ENCODE measurements at regions not wholly inside any gene's neighbourhood (a gene's known extent, or its start where the extent isn't known, plus 50 kb on each side); places are given as distances from the start of the nearest gene placed in this dataset.

- Histone ChIP-seq H3K4me3 (no peak overlapping the region), H3K9me3 (no peaks in the 10 kb centered on the region), H3K4me1 (no peaks in the 10 kb centered on the region), H3K27me3 (no peaks in the 10 kb centered on the region), H3K36me3 (ENCODE audit: low read depth, missing control alignments) (no peaks in the 10 kb centered on the region), H3K27ac (no peak overlapping the region)
- 90 to 100% methylated on average over 1 of the region's 1 CpG for WGBS, 2 donors
- no peak for TF ChIP-seq POLR2A (IDR thresholded peaks at IDR 0.05)
- TF ChIP-seq, protein P1, sequence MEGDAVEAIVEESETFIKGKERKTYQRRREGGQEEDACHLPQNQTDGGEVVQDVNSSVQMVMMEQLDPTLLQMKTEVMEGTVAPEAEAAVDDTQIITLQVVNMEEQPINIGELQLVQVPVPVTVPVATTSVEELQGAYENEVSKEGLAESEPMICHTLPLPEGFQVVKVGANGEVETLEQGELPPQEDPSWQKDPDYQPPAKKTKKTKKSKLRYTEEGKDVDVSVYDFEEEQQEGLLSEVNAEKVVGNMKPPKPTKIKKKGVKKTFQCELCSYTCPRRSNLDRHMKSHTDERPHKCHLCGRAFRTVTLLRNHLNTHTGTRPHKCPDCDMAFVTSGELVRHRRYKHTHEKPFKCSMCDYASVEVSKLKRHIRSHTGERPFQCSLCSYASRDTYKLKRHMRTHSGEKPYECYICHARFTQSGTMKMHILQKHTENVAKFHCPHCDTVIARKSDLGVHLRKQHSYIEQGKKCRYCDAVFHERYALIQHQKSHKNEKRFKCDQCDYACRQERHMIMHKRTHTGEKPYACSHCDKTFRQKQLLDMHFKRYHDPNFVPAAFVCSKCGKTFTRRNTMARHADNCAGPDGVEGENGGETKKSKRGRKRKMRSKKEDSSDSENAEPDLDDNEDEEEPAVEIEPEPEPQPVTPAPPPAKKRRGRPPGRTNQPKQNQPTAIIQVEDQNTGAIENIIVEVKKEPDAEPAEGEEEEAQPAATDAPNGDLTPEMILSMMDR (IDR thresholded peaks at IDR 0.05) = no peak
- intact Hi-C loops (cut with DNase I; ENCODE audit: low total_unique reads) = no loop called here
- no peak for DNase-seq
These were observed 672.2 kb upstream of the CELF4 start for GRCh38 chr18:38237796-38238195.

DNA sequence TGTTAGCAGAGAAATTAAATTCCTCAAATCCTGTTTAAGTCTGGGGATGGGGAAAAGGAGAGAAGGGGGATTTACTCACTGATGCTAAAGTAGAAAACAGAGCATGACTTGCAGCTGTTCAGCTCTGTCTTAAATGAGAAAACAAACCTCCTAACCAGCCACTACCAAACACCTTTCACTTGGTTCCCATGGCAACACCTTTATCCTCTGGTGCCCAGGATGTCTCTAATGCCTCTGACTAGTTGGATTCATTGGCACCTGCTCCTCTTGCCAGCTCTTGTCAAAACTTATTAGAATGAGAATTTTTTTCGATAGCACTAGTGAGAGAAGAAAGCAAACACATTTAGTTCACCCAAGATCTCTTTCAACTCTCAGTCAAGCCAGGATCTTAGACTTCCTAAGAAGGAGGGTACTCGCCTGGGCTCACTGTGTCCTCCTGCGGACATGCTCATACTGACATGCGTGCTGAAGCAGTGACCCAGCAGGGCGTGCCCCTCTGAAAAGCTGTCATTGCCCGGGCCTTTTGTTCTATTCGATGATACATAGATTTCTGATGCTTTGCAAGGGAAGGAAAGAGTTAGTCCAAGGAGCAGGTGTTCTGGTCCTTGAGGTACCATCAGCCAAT lies 656.0 kb upstream of the CELF4 start:
- TF ChIP-seq, protein P1 (IDR thresholded peaks at IDR 0.05) = no peak
- no peak for TF ChIP-seq POLR2A (IDR thresholded peaks at IDR 0.05)
- H3K9me3 ChIP-seq = no peaks in the 10 kb centered on the region
- 84 to 86% methylated on average over 7 of the region's 7 CpGs for WGBS, 2 donors
- no peak overlapping the region for H3K27ac ChIP-seq
- DNase-seq = no peak
- no peak overlapping the region for H3K4me3 ChIP-seq
- intact Hi-C loops (cut with DNase I; ENCODE audit: low total_unique reads) = no loop called here
- H3K4me1 ChIP-seq = no peaks in the 10 kb centered on the region
- no peaks in the 10 kb centered on the region for H3K27me3 ChIP-seq
- no peaks in the 10 kb centered on the region for H3K36me3 ChIP-seq (ENCODE audit: low read depth, missing control alignments)

DNA sequence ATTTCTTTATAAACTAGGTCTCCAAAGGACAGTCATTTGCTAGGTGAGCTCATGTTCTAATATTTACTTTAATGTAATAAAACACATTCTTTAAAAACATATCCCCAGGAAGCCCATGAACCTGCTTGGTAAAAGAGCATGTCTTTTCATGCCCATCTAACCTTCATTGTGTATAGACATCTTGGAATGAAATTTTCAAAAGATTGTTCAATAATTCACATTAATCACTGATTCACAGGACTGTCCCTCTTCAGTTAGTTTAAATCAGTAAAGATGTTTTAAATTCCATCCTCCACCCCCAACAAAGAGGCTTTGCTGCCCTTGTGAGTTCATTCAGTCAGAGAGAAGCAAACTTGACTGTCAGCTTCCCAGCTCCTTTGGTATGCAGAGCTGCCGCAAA lies 633.4 kb upstream of the CELF4 start:
- TF ChIP-seq, protein P1 (IDR thresholded peaks at IDR 0.05) = no peak
- TF ChIP-seq POLR2A (IDR thresholded peaks at IDR 0.05) = no peak
- 38 to 64% methylated on average over 1 of the region's 1 CpG for WGBS, 2 donors
- Histone ChIP-seq H3K9me3 (no peaks in the 10 kb centered on the region), H3K4me3 (no peak overlapping the region), H3K36me3 (ENCODE audit: low read depth, missing control alignments) (no peaks in the 10 kb centered on the region), H3K4me1 (no peaks in the 10 kb centered on the region), H3K27ac (no peak overlapping the region), H3K27me3 (no peaks in the 10 kb centered on the region)
- intact Hi-C loops (cut with DNase I; ENCODE audit: low total_unique reads) = no loop called here
- DNase-seq = no peak

GRCh38 chr18:38198526-38198925 lies 632.9 kb upstream of the CELF4 start:
- 68 to 75% methylated on average over 1 of the region's 1 CpG for WGBS, 2 donors
- Histone ChIP-seq H3K4me1 (no peaks in the 10 kb centered on the region), H3K27me3 (no peaks in the 10 kb centered on the region), H3K9me3 (no peaks in the 10 kb centered on the region), H3K36me3 (ENCODE audit: low read depth, missing control alignments) (no peaks in the 10 kb centered on the region), H3K4me3 (no peak overlapping the region), H3K27ac (no peak overlapping the region)
- DNase-seq = no peak
- intact Hi-C loops (cut with DNase I; ENCODE audit: low total_unique reads) = no loop called here
- no peak for TF ChIP-seq POLR2A (IDR thresholded peaks at IDR 0.05)
- TF ChIP-seq, protein P1 (IDR thresholded peaks at IDR 0.05) = no peak

- Histone ChIP-seq H3K36me3 (ENCODE audit: low read depth, missing control alignments) (no peaks in the 10 kb centered on the region), H3K27me3 (no peaks in the 10 kb centered on the region), H3K9me3 (no peaks in the 10 kb centered on the region), H3K4me1 (no peaks in the 10 kb centered on the region), H3K27ac (no peak overlapping the region), H3K4me3 (no peak overlapping the region)
- WGBS, 2 donors = 66 to 77% methylated on average over 1 of the region's 1 CpG
- DNase-seq = no peak
- no peak for TF ChIP-seq POLR2A (IDR thresholded peaks at IDR 0.05)
- TF ChIP-seq, protein P1 (IDR thresholded peaks at IDR 0.05) = no peak
- intact Hi-C loops (cut with DNase I; ENCODE audit: low total_unique reads) = no loop called here
These were observed 620.9 kb upstream of the CELF4 start for GRCh38 chr18:38186491-38186890.

Data from testis (tissue), 2 donors.